Erythroblast (primary cell): ENCODE measurements at regions not wholly inside any gene's neighbourhood (a gene's known extent, or its start where the extent isn't known, plus 50 kb on each side); places are given as distances from the start of the nearest gene placed in this dataset.

Source experiments
- GATA1 ChIP-seq: IDR thresholded peaks from 2 replicates; pipeline ENCODE4 v1.6.1; 2011; ENCODE audit warnings: low read depth, mild to moderate bottlenecking, control low read depth, low read length, moderate library complexity
- POLR2A ChIP-seq: IDR thresholded peaks from 2 replicates; pipeline ENCODE4 v1.6.1; 2011; ENCODE audit warnings: mild to moderate bottlenecking, low read length

DNA sequence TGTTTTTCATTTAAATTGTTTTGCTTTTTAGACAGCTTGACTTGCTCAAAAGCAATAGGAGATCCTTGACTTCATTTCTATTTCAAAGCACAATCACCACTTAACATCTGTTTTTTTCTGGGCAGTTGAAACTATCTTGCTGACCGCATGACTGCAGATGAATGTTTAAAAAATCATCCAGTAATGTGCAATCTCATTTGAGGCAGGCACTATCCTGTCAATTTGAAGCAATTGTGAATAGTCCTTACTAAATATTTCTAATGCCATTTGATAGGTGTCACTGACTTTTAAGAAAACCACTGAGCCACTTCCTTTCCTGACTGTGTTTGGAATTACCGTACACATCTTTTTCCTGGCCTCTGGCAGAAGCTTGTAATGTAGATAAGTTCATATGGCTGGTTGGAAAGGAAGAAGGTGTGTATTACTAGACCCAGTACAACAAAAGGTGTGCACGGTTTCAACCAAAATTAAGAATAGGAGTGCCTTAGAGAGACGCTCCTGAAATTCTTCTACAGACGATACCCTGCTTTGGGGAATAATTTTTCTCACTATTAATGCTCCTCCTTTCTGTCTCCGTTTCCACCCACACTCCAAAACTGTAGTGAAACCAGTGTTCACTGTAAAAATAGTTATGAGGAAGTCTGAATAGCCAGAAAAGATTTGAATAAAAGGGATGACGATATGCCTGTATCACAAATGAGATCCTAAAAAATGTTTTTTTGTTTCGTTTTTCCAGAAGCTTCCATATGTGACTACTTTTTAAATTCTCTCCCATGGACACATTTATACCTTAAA is 136.7 kb upstream of the MOCS2 start:
- no peak for TF ChIP-seq POLR2A
- no peak for TF ChIP-seq GATA1
